GM19025 (cell line): ENCODE measurements at regions not wholly inside any gene's neighbourhood (a gene's known extent, or its start where the extent isn't known, plus 50 kb on each side); places are given as distances from the start of the nearest gene placed in this dataset.

Experiments used
- ATAC-seq: cut with Tn5 transposase; IDR thresholded peaks from one replicate; pipeline ENCODE4 v1.9.1; 2021; ENCODE audit warnings: mild to moderate bottlenecking, low read depth, moderate library complexity; ENCODE audit not compliant: unreplicated experiment

DNA sequence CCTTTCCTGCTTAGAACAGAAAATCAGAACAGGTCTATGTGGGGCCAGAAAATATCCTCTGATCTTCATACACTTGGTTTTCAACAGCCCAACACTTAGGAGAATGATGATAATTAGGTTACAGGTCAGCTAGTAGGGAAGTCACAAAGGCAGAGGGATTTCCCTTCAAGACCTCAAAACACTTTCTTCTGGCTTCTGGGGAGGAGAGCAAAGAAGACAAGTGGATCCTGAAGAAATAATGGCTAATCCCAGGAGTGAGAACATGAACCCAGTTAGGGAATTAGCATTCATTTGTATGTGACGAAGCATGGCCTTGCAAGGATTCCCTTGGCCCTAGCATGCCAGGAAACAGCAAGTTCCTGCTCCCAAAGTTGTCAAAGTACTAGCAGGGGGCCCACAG lies 223.3 kb downstream of the BCAT1 start:
- no peak for ATAC-seq

DNA sequence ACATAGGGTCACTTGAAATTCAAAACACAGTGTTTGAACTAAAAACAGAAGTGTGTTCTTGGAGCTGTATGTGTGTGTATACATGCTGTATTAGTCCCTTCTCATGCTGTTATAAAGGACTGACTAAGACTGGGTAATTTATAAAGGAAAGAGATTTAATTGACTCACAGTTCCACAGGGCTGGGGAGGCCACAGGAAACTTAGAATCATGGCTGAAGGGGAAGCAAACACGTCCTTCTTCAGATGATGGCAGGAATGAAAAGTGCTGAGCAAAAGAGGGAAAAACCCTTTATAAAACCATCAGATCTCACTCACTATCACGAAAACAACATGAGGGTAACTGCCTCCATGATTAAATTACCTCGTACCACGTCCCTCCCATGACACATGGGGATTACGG lies 224.1 kb downstream of the BCAT1 start:
- no peak for ATAC-seq

GRCh38 chr12:24723759-24724158 lies 225.1 kb downstream of the BCAT1 start:
- ATAC-seq = no peak

GRCh38 chr12:24721191-24721590 lies 227.7 kb downstream of the BCAT1 start:
- no peak for ATAC-seq

GRCh38 chr12:24719293-24719721 lies 229.6 kb downstream of the BCAT1 start:
- peak; percentile 95 for ATAC-seq

GRCh38 chr12:24718617-24719016 lies 230.3 kb downstream of the BCAT1 start:
- ATAC-seq = no peak

DNA sequence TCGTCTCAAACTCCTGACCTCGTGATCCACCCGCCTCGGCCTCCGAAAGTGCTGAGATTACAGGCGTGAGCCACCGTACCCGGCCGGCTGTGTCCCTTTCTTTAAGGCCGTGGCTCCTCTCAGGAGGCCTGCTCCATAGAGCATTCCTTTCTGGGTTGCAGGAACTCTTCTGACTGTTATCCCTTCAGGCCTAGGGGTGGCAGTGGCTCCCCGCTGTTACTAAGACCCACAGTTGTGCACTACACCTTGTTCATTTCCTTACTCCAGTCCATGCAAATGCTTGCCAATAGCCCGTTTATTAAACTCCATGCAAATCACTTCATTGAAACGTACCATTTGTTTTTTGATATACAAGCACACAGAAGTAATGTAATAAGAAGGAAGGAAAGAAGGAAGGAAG lies 234.7 kb downstream of the BCAT1 start:
- ATAC-seq = no peak

- ATAC-seq = no peak
These were observed 237.6 kb downstream of the BCAT1 start for GRCh38 chr12:24711056-24712008.

GRCh38 chr12:24709216-24709615 lies 239.7 kb downstream of the BCAT1 start:
- ATAC-seq = no peak

DNA sequence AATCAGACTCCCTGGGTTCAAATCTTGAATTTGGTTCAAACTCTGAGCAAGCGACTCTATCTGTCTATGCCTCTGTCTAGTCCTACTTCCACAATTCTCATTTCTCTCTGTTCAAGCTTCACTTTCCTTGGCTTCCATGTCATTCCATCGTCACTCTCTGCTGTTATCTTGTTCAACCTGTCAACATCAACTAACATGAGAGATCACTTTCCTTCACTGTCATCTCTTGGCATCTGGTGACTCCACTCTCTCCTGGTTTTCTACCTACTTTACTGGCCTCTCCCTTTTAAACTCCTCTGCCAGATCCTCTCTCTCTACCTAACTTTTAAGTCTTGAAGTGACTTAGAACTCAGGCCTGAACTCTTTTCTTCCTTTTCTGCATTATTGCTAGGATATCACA lies 240.2 kb downstream of the BCAT1 start:
- no peak for ATAC-seq

DNA sequence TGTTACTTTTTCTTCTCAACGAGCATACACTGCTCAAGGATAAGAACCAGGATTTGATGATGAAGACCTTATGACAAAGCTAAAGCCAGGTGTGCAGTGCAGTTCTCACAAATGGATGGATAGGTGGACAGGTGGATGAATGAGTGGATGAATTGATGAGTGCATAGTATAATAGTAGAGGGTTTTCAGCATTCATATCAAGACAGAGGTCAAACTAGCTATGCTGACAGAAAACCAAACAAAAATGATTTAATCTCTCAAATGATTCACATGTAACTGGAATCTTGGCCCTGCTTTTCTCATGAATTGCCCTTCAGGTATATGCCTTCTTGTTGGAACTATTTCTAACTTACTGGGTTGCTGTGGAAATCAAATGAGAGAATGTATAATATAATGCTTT lies 240.9 kb downstream of the BCAT1 start:
- no peak for ATAC-seq

DNA sequence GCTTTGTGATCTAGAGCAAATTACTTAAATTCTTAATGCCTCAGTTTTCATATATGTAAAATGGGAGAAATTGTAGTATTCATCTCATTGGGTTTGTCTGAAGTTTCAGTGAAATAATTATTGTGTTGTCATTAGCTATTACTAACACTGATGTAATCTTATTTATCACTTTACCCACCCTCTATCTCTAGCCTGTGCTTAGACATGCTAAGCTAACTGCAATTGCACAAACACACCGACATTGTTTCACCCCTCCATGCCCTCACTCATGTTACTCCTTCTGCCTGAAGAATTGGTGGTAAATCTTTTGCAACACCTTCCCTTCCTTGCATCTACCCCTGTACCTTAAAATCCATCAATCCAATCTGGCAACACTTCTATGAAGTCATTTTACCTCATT lies 241.6 kb downstream of the BCAT1 start:
- ATAC-seq = no peak

- ATAC-seq = peak; percentile 98
These were observed 243.1 kb downstream of the BCAT1 start for GRCh38 chr12:24705741-24706358.

DNA sequence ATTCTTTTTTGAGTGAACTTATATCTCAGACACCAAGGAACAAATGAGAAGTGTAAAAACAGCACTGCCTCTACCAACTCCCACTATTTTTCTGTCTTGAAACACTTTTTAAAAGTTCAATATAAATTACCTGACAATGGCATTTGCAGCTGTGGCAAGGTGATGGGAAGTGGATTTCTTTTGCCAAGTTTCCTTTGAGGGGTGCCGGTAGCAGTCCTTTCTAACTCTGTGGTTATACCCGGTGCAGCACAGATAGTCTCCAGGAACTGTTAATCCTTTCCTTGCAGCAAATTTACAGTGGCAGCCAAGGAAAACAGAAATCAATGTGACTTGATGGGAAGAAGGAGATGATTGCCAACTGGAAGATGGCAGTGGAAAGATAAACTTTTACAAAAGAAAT lies 243.7 kb downstream of the BCAT1 start:
- ATAC-seq = no peak

DNA sequence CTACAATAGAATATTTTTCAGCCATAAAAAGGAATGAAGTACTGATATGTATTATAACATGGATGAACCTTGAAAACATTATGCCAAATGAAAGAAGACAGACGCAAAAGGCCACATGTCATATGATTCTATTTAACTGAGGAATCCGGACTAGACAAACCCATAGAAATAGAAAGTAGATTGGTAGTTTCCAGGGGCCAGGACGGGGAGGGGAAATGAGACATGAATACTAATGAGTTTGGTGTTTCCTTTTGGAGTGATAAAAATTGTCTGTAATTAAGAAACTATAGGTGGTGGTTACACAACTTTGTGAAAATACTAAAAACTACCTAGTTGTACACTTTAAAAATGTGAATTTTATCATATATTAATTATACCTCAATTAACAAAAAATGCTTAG lies 247.6 kb downstream of the BCAT1 start:
- no peak for ATAC-seq

GRCh38 chr12:24698972-24699371 lies 249.9 kb downstream of the BCAT1 start:
- no peak for ATAC-seq

DNA sequence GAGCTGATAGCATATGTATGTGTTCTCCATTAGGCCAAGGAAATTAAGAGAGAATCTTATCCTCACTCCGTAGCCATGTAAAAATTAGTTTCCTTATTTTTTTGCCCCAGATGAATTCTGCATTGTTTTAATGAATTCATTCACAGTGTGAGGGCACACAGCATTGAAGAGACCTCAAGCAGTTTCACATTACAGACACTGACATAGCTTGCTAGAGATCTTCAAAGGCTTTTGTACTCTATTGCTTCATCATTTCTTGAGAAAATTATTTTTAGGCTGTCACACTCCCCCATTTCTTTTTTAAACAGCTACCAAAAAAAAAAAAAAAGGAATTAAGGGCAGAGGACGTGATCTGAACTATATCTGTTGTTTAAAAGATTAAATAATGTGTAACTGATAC lies 251.1 kb downstream of the BCAT1 start:
- no peak for ATAC-seq

- ATAC-seq = no peak
These were observed 251.6 kb downstream of the BCAT1 start for GRCh38 chr12:24697295-24697694.

DNA sequence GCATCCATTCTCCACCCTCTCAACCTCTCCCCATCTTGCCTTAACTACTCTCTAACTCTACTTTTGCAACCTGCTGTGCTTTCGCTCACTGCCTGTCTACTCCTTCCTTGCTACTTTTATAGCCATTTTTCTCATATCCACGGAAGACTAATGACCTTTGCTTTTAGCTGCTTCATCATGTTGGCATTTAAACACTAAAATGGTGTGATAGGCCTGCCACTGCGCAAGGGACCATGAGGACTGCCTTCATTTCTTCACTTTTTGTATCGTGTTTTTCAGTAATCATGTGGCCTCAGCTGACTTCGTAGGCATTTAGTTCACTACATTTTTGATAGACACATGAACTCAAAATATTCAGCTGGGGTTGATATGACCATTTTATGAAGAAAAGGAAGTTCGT lies 252.1 kb downstream of the BCAT1 start:
- ATAC-seq = no peak

DNA sequence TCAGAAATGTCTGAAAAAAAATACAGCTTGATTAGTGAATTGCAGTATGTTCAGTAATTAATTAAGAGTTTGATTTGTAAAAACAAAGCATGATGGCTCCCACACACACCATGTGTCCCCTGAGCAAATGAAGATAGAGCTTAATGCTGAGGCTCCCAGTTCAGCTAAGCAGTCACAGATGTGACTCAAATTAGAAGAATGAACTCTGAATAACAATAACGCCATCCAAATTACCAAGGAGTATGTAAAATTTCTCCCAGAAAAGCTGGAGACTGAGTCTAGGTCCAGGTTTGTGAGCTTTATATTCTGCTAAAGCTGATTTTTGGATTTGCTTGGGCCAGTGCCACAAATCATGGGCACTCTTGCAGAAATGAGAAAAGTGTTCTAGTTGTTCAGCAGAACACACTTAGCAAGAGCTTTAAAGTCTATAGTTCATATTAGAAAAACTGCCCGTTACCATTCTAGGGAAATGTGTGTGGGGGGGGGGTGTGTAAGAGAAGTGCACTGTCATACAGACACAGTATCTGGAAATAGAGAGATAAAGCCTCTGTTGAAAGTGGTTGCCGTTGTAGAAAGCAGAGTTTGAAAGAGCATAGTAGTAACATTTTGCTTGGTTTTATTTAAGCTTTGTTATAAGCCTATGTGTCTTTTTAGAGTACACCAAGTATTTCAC lies 253.1 kb downstream of the BCAT1 start:
- ATAC-seq = no peak

DNA sequence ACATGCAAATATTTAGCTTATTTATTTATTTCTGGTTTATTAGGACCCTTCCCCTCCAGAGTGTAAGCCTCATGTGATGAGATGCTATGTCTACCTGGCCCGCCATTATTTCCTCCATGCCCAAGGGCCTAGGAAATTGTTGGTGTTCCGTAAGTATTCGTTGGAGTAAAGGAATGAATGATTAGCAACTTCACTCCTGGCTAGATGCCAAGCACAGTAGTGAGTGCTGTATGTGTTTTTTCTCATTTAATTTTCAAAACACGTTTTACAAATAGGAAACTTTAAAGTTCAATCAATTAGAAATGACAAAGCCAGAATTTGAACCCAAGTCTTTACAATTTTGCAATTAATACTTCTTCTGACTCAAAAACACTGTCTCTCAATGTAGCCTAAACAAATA lies 253.8 kb downstream of the BCAT1 start:
- no peak for ATAC-seq
